ENCODE measurements at regions not wholly inside any gene's neighbourhood (a gene's known extent, or its start where the extent isn't known, plus 50 kb on each side); places are given as distances from the start of the nearest gene placed in this dataset.

- FAIRE-seq, result no peak
- no peaks in the 10 kb centered on the region for H3K4me1 ChIP-seq (ENCODE audit: control insufficient read depth, extremely low read depth, insufficient read depth, low read length)
- H3K9me1 ChIP-seq (ENCODE audit: control insufficient read depth, extremely low read depth, insufficient read depth, low read length), result no peaks in the 10 kb centered on the region
Measured at GRCh38 chr5:6112125-6112524, 266.2 kb downstream of the MED10 start.

GRCh38 chr5:6111131-6111530, 267.2 kb downstream of the MED10 start:
- TF ChIP-seq EZH2 (IDR thresholded peaks at IDR 0.05; ENCODE audit: low read length), result no peak
- TF ChIP-seq CTCF (optimal IDR thresholded peaks at IDR 0.05 in 1 of 3, IDR thresholded peaks at IDR 0.05 in 1 of 3, conservative IDR thresholded peaks at IDR 0.05 in 1 of 3; ENCODE audit: extremely low read depth in 1 of 3, insufficient read depth in 2 of 3, low read length in 3 of 3), result no peak
- H3K79me2 ChIP-seq (ENCODE audit: control insufficient read depth, insufficient read depth, low read length), result no peaks in the 10 kb centered on the region
- no peak overlapping the region for H3K4me2 ChIP-seq (ENCODE audit: control insufficient read depth, extremely low read depth, insufficient read depth, low read depth, low read length)
- no peaks in the 10 kb centered on the region for H3K9me3 ChIP-seq (ENCODE audit: control insufficient read depth, low read depth, low read length)
- DNase-seq (ENCODE audit: low read depth, low spot score) (no peak), FAIRE-seq (no peak)
- no peak overlapping the region for H3K4me3 ChIP-seq (ENCODE audit: control insufficient read depth in 2 of 3, extremely low read depth in 1 of 3, insufficient read depth in 2 of 3, low read depth in 1 of 3, low read length in 3 of 3)
- H3K27ac ChIP-seq (ENCODE audit: control insufficient read depth, insufficient read depth, low read length), result no peak overlapping the region
- no peaks in the 10 kb centered on the region for H3K9me1 ChIP-seq (ENCODE audit: control insufficient read depth, extremely low read depth, insufficient read depth, low read length)
- no peak overlapping the region for H3K9ac ChIP-seq (ENCODE audit: control insufficient read depth, extremely low read depth, insufficient read depth, low read length)
- H2AFZ ChIP-seq (ENCODE audit: control insufficient read depth, low read length), result no peak overlapping the region
- H3K36me3 ChIP-seq (ENCODE audit: control insufficient read depth in 2 of 2, extremely low read depth in 1 of 2, insufficient read depth in 2 of 2, low read length in 2 of 2), result no peaks in the 10 kb centered on the region
- H4K20me1 ChIP-seq (ENCODE audit: control insufficient read depth, extremely low read depth, insufficient read depth, low read length), result no peaks in the 10 kb centered on the region
- dilution Hi-C loops (cut with MboI; ENCODE audit: extremely low pct_ligation_motif_present, low sequenced_read_pairs), result no loop called here
- H3K27me3 ChIP-seq (ENCODE audit: control insufficient read depth, extremely low read depth, insufficient read depth, low read length), result no peaks in the 10 kb centered on the region
- H3K4me1 ChIP-seq (ENCODE audit: control insufficient read depth, extremely low read depth, insufficient read depth, low read length), result no peaks in the 10 kb centered on the region

More at GRCh38 chr5:6112125-6112524, 266.2 kb downstream of the MED10 start:
- no peaks in the 10 kb centered on the region for H3K79me2 ChIP-seq (ENCODE audit: control insufficient read depth, insufficient read depth, low read length)
- no peaks in the 10 kb centered on the region for H4K20me1 ChIP-seq (ENCODE audit: control insufficient read depth, extremely low read depth, insufficient read depth, low read length)
- TF ChIP-seq EZH2 (IDR thresholded peaks at IDR 0.05; ENCODE audit: low read length) (no peak), CTCF (optimal IDR thresholded peaks at IDR 0.05 in 1 of 3, IDR thresholded peaks at IDR 0.05 in 1 of 3, conservative IDR thresholded peaks at IDR 0.05 in 1 of 3; ENCODE audit: extremely low read depth in 1 of 3, insufficient read depth in 2 of 3, low read length in 3 of 3) (no peak)
- no peaks in the 10 kb centered on the region for H3K36me3 ChIP-seq (ENCODE audit: control insufficient read depth in 2 of 2, extremely low read depth in 1 of 2, insufficient read depth in 2 of 2, low read length in 2 of 2)
- H3K4me3 ChIP-seq (ENCODE audit: control insufficient read depth in 2 of 3, extremely low read depth in 1 of 3, insufficient read depth in 2 of 3, low read depth in 1 of 3, low read length in 3 of 3), result no peak overlapping the region
- no peak for DNase-seq (ENCODE audit: low read depth, low spot score)
- H3K27me3 ChIP-seq (ENCODE audit: control insufficient read depth, extremely low read depth, insufficient read depth, low read length), result no peaks in the 10 kb centered on the region
- no peaks in the 10 kb centered on the region for H3K9me3 ChIP-seq (ENCODE audit: control insufficient read depth, low read depth, low read length)
- H3K27ac ChIP-seq (ENCODE audit: control insufficient read depth, insufficient read depth, low read length), result no peak overlapping the region
- no peak overlapping the region for H2AFZ ChIP-seq (ENCODE audit: control insufficient read depth, low read length)
- dilution Hi-C loops (cut with MboI; ENCODE audit: extremely low pct_ligation_motif_present, low sequenced_read_pairs), result no loop called here
- H3K9ac ChIP-seq (ENCODE audit: control insufficient read depth, extremely low read depth, insufficient read depth, low read length), result no peak overlapping the region
- no peak overlapping the region for H3K4me2 ChIP-seq (ENCODE audit: control insufficient read depth, extremely low read depth, insufficient read depth, low read depth, low read length)

All from keratinocyte (primary cell).